ENCODE measurements at regions not wholly inside any gene's neighbourhood (a gene's known extent, or its start where the extent isn't known, plus 50 kb on each side); places are given as distances from the start of the nearest gene placed in this dataset.

DNA sequence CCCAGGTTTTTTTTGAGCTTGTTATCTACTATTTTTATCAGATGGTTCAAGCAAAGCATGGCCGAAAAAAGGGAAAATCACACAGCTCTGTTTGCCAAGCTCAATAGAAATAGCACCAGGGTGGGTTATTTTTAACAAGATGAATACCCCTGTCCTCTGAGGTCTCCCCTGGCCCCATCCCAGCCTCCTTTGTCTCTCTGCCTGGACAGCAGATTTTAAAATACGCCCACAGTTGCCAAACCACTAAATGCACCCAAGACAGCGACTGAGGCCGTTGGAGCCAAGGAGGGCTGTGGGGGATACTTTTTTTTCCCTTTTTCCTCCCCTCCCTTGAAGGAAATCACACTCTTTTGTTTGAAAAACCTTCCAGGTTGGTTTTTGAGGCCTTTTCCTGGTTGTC is 106.6 kb downstream of the VEGFA start:
- DNase-seq = no peak

DNA sequence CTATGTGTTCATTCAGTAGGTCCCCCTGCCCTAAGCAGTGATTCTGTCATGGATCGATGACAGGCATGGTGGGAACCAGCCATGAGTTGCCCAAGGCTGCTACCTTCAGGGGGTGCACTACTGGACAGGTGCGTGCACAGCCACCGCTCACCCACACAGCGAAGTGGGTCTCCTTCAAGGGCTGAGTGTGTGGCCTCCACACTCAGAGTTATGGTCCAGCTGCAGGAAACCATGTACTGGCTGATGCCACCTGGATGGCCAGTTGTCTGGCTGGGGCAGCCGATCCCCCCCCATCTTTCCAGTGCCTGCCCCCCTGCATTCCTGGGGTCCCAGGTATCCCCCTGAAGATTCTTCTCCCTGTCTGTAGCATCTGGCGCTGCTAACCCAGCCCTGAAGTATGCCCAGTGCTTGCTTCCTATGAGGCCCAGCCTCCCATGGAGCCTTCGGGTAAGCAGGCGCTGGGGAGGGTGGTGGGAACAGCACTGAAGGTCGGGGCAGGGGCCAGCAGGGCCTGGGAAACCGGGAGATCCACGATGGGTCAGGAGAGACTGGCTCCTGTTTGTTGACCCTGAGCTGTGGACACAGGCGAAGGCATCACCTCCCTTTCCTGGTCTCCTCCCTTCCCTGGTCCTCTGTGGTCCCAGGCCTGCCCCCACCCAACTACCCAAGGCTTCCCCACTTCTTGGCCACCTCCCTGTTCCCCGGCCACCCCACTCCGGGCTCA is 106.0 kb downstream of the VEGFA start:
- no peak for DNase-seq

DNA sequence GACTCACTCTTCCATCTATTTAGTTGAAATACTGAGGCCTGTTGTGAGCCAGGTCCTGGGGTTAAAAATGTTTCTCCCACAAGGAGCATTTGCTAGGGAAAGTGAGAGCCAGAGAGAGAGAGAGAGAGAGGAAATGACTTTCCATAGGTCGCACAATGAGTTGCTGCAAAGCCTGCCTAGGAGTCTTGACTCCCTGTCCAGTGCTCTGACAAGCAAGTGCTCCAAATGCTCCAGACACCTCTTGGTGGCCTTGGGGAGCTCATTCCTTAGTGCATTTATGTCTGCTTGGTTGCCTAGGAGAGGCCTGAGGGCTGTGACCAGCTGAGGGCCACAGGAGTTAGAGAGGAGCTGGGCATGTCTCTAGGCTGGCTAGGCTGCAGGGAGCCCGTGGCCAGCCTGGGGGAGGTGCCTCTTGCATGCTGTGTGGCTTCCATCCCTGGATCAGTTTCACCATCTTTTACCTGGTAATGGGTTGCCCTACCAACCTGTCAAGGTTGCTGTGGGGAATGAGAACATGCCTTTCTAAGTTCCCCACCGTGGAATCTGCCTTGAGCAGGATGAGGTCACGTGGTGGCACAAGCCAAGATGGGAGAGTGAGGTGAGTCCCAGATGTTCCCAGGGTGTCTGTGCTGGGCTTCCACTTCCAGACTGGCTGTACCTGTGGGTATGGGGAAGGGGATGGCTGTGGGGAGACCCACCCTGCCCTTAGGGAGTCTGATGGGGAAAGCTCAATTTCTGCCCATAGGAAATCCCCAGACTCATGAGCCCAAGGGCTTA is 105.0 kb downstream of the VEGFA start:
- no peak for DNase-seq

DNA sequence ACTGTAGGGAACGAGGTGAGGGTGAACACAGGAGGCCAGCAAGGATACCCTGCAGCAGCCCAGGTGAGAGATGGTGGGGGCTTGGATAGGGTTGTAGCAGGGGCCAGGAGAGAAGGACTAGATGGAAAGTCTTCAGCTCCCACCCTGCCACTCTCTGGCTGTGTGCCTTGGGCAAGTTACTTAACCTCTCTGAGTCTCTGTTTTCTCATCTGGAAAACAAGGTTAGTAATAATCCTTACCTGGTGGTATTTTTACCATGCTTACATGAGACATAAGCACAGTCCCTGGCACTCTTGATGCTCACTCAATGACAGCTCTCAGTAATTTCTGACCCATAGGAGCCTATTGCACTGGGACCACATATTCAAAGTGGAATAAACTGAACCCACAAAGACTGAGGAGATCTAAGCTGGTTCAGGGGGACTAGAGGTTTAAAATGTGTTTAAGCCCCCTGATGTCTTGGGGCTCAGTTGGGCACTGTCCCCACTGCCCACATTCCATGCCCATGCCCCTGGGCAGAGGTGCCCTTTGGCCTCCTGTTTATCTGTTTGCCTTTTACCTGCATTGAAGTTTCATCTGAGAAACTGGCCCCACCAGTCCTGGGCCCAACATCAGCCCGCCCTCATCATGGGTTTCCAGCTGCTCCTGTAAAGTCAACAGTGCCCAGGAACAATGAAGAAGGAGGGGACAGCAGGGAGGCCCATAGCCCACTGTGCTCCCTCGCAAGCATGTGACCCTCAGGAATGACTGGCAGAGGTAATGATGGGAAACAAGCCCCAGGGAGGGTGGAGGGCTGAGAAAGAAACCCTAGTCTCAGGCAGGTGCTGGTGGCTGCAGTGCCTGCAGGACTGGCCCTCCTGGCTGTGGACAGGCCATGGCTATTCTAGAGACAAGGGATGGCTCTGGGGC is 104.0 kb downstream of the VEGFA start:
- no peak for DNase-seq

DNA sequence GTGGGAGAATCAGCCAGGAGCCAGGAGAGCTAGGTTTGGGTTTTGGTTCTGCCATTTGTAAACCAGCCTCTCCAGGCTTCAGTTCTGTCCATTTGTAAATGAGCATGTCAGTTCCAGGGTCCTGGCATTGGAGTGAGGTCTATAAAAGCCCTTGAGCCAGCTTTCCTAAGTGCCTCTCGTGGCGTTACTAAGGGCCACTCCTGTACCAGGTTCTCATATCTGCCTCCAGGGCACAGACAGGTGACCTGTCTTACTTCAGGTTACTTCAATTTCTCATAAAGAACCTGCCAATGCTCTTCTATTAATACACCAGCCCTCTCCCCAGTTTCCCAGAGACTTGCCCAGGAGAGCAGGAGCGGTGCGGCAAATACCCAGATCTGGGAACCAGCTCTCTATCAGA is 101.9 kb downstream of the VEGFA start:
- DNase-seq = no peak

DNA sequence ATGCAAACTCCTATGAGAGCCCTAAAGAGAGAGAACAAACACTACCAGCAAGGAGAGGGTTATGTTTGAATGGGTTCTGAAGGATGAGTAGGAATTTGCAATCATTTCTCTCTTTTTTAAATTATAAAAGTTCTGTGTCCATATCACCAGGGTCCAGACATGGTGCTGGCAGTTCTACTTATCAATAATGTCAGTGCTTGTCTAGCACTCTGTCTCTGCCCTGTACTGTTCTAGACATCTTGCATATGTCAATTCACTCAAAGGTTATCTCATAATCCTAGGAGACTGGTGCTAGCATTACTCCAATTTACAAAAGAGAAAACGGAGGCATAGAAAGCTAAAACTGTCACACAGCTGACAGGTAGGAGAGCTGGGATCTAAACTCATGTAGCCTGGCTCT is 101.3 kb downstream of the VEGFA start:
- no peak for DNase-seq

DNA sequence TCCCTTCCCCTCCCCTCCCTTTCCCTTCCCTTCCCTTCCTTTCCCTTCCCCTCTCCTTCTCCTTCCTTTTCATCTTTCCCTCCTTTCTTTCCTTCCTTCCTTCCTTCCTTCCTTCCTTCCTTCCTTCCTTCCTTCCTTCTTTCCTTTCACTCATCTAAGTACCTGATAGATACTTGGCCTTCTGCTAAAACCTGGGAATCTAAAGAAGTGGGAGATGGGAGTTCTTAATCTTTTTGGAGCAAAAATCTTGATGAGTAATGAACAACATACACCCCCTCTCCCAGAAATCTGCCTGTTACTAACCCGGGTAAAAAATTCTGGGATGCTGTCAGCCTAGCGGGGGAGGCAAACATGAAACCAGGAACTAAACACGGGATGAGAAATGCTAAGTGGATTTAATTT is 100.7 kb downstream of the VEGFA start:
- peak in 8 of 56 donors; percentile 3 to 32 (median 8) for DNase-seq

DNA sequence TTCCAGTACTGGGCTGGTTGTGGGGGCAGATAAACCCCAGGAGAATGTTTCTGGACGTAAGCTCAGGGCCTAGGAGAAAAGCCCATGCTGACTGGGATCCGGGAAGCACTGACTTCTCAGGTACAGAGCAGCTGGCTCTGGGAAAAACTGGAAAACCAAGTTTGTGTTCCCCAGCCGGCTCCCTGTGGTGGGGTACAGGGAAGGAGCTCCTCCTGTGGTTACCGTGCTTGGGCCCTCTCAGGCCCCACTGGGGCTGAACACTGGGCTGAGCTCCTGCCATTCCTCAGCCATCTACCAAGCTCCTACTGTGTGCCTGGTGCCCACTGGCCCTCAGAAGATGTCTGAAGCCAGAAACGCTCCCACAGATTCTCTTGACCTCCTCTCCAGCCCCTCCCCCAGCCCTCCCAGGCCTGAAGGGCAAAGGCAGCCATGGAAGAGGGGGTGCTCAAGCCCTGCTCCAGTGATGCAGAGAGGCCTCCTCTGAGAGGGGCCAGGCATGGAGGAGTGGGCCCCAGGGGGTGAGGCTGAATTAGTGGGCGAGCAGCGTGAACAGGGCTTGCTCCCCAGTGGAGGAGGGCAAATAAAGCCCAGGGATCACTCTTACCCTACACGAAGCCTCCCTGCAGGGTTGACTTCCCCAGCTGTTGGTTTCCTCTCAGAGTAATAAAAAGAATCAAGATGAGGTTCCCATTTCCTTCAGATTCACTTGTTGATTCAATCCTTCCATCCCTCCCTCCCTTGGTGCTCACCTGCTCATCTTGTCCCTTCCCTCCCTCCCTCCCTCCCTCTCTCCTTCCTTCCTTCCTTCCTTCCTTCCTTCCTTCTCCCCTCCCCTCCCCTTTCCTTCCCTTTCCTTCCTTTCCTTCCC is 100.0 kb downstream of the VEGFA start:
- no peak for DNase-seq

DNA sequence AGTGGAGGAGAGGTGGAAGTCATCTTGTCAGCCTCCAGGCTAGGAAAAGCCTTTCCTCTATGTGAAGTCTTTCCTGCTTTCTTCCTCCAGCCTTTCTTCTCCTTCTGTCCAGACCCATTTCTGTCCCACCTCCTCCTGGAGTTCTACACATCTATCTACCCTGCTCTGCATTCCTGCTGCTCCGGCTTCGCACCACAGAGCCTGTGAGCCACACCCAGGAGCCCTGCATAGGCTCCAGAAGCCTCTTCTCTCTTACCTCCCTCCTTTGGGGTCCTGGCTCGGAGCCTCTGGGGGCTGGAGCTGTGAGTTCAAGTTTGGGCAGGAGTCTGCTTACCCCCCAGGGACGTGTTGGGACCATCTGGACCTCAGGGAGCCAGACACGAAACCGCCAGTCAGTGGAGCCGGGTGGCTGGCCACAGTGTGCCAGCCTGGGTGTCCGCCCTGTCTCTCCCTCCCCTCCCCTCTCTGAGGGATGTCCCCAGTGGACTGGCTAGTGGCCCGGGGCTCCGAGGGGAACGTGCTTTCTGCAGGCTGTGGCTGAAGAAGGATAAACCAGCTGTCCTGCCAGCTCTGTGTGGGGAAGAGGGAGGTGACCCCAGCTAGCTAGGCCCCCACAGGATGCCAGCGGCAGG is 99.2 kb downstream of the VEGFA start:
- no peak for DNase-seq

DNA sequence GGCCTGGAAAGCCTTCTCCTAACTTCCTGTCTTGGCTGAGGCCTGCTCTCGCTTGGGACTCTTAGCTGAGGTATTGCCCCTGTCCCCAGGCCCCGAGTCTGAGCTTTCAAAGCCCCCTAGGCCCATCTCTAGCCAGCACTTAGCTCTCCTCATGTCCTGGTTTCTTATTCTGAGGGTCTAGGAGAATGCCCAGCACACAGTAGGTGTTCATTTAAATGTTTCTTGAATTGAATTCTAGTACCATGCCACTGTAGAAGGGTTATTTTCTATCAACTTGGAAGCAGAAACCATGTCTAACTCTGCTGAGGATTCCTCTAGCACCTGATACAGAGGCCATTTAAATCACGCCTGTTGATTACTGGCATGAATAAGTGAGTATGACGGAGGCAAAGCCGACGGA is 98.5 kb downstream of the VEGFA start:
- DNase-seq = no peak

DNA sequence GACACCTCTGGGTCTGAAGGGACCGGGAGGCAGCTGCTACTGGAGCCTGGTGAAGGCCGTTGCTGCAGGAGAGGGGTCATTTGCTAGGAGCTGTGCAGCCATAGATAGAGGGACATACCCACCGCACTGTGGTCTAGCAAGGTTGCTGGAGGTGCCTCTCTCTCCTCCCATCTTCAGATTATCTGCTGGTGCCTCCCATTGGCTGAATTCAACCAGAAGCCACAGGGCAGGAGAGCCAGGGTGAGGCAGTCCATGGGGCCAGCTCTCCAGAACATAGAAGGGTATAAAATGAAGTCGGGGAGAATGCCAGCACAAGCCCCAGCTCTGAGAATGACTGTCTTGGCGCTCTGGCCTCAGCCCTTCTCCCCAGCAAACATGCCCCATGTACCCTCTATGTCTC is 98.0 kb downstream of the VEGFA start:
- DNase-seq = no peak

DNA sequence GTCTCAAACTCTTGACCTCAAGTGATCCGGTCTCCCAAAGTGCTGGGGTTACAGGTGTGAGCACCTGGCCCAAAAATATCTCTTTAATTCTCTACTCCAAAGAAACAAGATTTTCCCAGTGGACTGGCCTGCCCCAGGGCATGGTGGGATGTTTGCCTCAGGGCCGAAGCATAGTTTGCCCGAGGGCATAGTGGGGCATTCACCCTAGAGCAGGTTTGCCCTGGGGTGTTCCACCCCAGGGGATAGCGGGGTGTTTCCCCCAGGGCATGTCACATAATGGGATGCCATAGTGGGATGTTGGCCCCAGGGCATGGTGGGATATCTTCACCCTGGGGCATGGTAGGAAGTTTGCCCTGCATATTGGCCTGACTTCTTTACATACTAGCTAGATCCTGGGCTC is 97.2 kb downstream of the VEGFA start:
- no peak for DNase-seq

DNA sequence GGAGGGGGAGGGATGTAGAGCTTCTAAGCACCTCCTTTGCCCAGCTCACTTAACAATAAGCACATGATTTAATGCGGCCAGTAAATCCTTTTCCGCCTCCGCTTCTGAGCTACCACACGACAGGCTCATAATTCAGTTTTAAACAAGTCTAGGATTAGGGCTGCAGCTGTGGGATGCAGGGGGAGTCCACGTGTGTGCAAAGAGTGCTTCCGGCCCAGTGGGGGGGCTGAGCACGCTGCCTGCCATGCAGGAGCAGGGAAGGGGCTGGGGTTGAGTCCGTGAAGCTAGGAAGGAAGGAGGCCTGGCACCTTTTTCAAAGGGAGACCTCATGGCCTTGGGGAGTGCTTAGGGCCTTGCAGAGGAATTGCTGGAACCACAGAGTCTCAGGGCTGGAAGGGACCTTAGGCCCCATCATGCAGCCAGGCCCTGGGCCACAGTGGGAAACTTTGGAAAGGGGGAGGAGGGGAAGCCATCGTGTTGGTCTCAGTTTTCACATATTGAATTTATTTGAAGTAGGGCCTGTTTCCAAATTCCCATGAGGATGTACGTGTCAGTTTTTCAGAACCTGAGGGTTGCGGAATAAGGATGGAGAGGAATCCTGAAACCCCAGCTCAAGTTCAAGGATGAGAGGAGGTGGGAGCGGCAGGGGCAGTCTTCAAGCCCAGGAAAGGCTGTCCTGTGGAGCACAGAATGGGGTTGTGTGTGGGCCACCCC is 96.1 kb downstream of the VEGFA start:
- DNase-seq = no peak

DNA sequence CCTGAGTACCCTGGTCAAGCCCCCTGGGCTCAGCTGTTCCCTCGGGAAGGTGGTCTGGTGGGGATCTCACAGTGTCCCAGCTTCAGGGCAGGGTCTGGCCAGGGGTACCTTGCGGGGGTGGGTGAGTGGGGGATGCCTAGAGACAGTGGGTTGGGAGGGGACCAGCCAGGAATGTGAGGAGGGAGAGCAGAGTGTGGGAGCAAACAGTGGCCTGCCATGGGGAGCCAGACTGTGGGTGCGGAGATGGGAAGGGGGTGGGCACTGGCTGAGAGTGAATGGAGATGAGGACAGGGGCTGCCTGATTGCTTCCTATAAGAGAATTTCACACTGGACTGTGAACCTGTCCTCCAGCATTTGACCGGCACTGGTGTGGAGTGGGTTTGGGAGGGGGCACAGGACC is 95.1 kb downstream of the VEGFA start:
- no peak for DNase-seq

DNA sequence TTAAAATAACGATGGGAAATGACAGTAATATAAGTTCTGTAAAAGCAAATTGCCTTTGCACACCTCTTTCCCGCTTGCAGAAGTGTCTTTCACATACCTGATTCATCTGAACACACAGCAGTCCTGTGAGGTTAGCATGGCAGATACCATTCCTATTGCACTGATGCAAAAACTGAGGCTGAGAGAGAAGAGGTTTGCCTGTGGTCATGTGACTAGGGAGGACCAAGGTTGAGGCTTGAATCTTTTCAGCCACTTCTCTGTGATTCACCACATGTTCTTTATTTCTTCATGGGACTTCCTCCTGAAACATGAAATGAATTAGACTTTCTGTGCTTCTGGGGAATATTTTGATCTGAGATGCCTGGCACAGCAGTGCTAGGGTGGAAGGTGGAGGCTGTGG is 92.9 kb downstream of the VEGFA start:
- DNase-seq = no peak

DNA sequence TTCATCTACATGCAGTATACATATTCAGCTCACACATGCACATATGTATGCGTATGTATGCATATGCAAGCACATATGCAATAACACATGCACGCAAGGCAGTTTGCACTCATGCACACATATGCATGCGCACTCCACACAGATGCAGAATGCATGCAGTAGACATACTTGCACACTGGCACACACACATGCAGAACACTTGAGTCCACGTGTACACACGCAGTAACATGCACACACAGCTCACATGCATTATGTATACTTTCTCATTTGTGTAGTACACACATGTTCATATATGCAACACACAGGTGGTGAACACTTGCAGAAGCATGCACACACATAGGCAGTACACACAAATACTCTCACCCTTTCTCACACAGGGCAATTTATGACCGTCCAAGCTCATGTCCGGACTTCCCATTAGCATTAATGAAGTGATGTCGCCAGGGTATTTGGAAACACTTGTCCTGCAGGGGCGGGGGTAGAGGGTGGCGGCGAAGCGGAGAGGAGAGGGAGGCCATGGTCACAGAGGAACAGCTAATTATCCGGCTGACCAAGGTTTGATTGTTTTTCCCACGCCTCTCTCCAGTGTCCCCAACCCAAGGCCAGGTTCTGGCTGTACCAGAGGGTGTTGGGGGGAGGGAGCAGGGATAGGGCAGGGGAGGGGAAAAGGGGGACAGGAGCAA is 91.3 kb downstream of the VEGFA start:
- DNase-seq = no peak

DNA sequence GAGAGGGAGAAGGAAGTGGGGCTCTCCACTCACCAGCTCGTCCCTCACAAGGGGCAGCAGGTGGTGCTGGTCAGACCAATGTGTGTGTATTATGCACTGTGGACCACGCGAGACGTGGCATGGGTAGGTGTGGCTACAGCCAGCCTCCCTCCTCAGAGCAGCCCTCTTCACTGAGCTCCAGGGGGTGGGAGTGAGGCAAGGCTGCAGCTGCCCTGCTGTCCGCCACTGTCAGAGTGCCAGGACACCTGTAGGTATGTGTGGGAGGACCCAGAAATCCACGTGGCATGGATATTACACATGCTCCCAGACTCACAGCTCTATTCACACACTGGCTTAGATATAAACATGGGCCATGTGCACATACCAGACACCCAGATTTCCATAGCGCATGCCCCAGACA is 90.3 kb downstream of the VEGFA start:
- no peak for DNase-seq

DNA sequence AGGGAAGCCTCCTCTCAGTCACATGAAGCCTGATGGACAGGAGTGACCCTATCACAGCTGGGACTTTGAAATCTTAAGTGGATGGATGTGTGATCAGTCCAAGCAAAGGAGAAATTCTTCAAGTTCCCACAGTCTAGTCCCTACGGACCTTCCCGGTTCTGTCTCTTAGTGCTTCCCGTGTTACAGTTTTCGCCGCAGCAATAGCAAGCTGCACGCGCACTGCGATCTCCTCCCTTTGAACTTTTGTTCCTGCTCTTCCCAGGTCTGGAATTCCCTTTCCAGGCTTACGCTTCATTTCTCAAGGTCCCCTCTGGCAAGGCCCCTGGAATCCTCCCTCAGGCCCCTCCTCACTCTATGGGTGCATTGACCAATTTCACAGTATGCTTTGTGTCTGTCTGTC is 89.2 kb downstream of the VEGFA start:
- no peak for DNase-seq
